ENCODE measurements at regions not wholly inside any gene's neighbourhood (a gene's known extent, or its start where the extent isn't known, plus 50 kb on each side); places are given as distances from the start of the nearest gene placed in this dataset.

DNA sequence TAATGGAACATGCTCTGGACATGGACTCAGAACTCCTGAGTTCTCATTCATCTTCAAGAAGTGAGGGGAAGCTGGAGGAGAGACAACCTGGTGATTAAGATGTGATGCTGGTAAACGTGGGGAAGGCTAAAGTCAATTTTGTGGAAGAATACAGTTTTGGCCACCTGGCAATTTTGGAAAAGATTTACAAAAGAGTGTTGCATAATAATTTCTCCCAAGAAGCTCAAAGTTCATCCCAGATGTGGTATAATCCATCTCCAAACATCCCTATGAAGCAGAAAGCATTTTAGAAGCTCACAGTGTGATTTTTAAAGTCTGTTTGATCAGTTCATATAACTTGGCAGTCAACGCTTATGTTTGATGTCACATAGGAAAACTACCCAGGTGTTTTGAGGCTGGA is 208.7 kb downstream of the LMX1A start:
- TF ChIP-seq, protein P1, sequence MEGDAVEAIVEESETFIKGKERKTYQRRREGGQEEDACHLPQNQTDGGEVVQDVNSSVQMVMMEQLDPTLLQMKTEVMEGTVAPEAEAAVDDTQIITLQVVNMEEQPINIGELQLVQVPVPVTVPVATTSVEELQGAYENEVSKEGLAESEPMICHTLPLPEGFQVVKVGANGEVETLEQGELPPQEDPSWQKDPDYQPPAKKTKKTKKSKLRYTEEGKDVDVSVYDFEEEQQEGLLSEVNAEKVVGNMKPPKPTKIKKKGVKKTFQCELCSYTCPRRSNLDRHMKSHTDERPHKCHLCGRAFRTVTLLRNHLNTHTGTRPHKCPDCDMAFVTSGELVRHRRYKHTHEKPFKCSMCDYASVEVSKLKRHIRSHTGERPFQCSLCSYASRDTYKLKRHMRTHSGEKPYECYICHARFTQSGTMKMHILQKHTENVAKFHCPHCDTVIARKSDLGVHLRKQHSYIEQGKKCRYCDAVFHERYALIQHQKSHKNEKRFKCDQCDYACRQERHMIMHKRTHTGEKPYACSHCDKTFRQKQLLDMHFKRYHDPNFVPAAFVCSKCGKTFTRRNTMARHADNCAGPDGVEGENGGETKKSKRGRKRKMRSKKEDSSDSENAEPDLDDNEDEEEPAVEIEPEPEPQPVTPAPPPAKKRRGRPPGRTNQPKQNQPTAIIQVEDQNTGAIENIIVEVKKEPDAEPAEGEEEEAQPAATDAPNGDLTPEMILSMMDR (IDR thresholded peaks at IDR 0.05; ENCODE audit: insufficient read depth, low read depth, low read length): no peak
- no peak for TF ChIP-seq EZH2 (IDR thresholded peaks at IDR 0.05; ENCODE audit: insufficient read depth, low read length)
